ENCODE measurements at regions not wholly inside any gene's neighbourhood (a gene's known extent, or its start where the extent isn't known, plus 50 kb on each side); places are given as distances from the start of the nearest gene placed in this dataset.

- Histone ChIP-seq H3K79me2 (ENCODE audit: insufficient read depth, low read length) (no peaks in the 10 kb centered on the region), H3K23ac (ENCODE audit: insufficient read length, low read depth, low read length) (no peak overlapping the region), H2BK5ac (ENCODE audit: insufficient read length, low read length) (no peak overlapping the region), H2BK120ac (ENCODE audit: low read depth, low read length, poor library complexity, severe bottlenecking) (no peak overlapping the region), H3K27me3 (ENCODE audit: insufficient read depth, low read length) (no peaks in the 10 kb centered on the region), H3T11ph (ENCODE audit: low read length) (no peak overlapping the region), H3K14ac (ENCODE audit: insufficient read depth, low read length) (no peak overlapping the region; the same call in 1 of the 2 replicates), H3K4me2 (ENCODE audit: insufficient read depth, insufficient read length, low read length) (no peak overlapping the region), H4K91ac (ENCODE audit: insufficient read length, low read depth, low read length) (no peak overlapping the region), H2AFZ (ENCODE audit: low read length) (no peak overlapping the region), H2AK5ac (ENCODE audit: insufficient read length, low read length) (no peak overlapping the region), H2BK12ac (ENCODE audit: insufficient read length, low read depth, low read length) (no peak overlapping the region), H4K20me1 (ENCODE audit: control insufficient read depth, insufficient read depth, insufficient read length) (no peaks in the 10 kb centered on the region), H3K27ac (ENCODE audit: insufficient read length, low read depth, low read length) (no peak overlapping the region), H3K4me1 (ENCODE audit: insufficient read depth, low read length) (no peaks in the 10 kb centered on the region), H4K8ac (replicated peaks; ENCODE audit: insufficient read length, low read depth, low read length) (no peak overlapping the region), H3K79me1 (ENCODE audit: insufficient read depth, low read depth, low read length, poor library complexity, severe bottlenecking) (no peaks in the 10 kb centered on the region), H2BK15ac (ENCODE audit: low read depth, low read length) (no peak overlapping the region), H3K56ac (ENCODE audit: insufficient read length, low read depth, low read length) (no peak overlapping the region), H3K9me3 (ENCODE audit: control insufficient read depth, low read depth, low read length) (peaks cover 47% of the 10 kb centered on the region), H3K18ac (ENCODE audit: insufficient read length, low read depth, low read length) (no peak overlapping the region), H2BK20ac (ENCODE audit: low read depth, low read length, poor library complexity, severe bottlenecking) (no peak overlapping the region), H4K5ac (ENCODE audit: insufficient read length, low read depth, low read length) (no peak overlapping the region), H3K23me2 (ENCODE audit: insufficient read length, low read depth, low read length, poor library complexity, severe bottlenecking) (no peaks in the 10 kb centered on the region), H3K9ac (ENCODE audit: extremely low read depth, insufficient read length, low read length) (no peak overlapping the region), H3K4ac (ENCODE audit: low read depth, low read length) (no peak overlapping the region)
- no peak overlapping the region for H3K27ac Mint-ChIP-seq
- H3K27me3 Mint-ChIP-seq (ENCODE audit: low read depth): no peaks in the 10 kb centered on the region; the same call in 1 of the 2 replicates
- no CpG with 5 or more reads among the region's 35 CpGs for WGBS (ENCODE audit: extremely low coverage, insufficient read length, low lambda C conversion rate)
- no peak overlapping the region for H3K4me3 Mint-ChIP-seq
- no peaks in the 10 kb centered on the region for H3K4me1 Mint-ChIP-seq
- H3K9me3 Mint-ChIP-seq: peaks cover 84 to 89% of the 10 kb centered on the region in 2 experiments
- no peak for TF ChIP-seq CTCF (conservative IDR thresholded peaks at IDR 0.05)
- no peak for DNase-seq
- H3K36me3 Mint-ChIP-seq (ENCODE audit: insufficient read depth in 1 of 3, low read depth in 3 of 3): peaks cover 23 to 38% (median 29%) of the 10 kb centered on the region in 3 experiments; a peak in 6 of 7 replicates
Observed at GRCh38 chr12:34210689-34211530, 188.6 kb downstream of the ALG10 start.

All from H9 (cell line).